Stomach (tissue), 4 donors: ENCODE measurements at regions not wholly inside any gene's neighbourhood (a gene's known extent, or its start where the extent isn't known, plus 50 kb on each side); places are given as distances from the start of the nearest gene placed in this dataset.

Experiments
- CTCF ChIP-seq, 7 experiments: fragments of 450-650 bp in 4 of 7; fragments of 200-600 bp in 3 of 7; sonication (generic) in 3 of 7; IDR thresholded peaks; one replicate each; pipeline ENCODE4 v1.5.1; 2016 to 2019; ENCODE audit warnings: antibody characterized with exemption in 7 of 7, control low read depth in 2 of 7, mild to moderate bottlenecking in 1 of 7
- EP300 ChIP-seq: sonication (generic); formaldehyde crosslinking; IDR thresholded peaks from one replicate; pipeline ENCODE4 v1.6.1; 2017; ENCODE audit warnings: antibody characterized with exemption
- POLR2A ChIP-seq, 4 donors: fragments of 450-650 bp; IDR thresholded peaks; one replicate each; pipeline ENCODE4 v1.6.1; 2016; ENCODE audit warnings: antibody characterized with exemption in 4 of 4, control low read depth in 2 of 4, mild to moderate bottlenecking in 1 of 4, moderate library complexity in 1 of 4
- POLR2AphosphoS5 ChIP-seq, 3 donors: sonication (generic); formaldehyde crosslinking; IDR thresholded peaks; one replicate each; pipeline ENCODE4 v1.6.1; 2016; ENCODE audit warnings: antibody characterized with exemption in 3 of 3

GRCh38 chr4:131595140-131595539, 1554.0 kb upstream of the PCDH10 start:
- TF ChIP-seq POLR2AphosphoS5 (IDR thresholded peaks at IDR 0.05) (no peak), CTCF (IDR thresholded peaks at IDR 0.05) (no peak), POLR2A (IDR thresholded peaks at IDR 0.05) (no peak), EP300 (no peak)
